CD8-positive, alpha-beta memory T cell (primary cell): ENCODE measurements at regions not wholly inside any gene's neighbourhood (a gene's known extent, or its start where the extent isn't known, plus 50 kb on each side); places are given as distances from the start of the nearest gene placed in this dataset.
"Not testable (repeated sequence)": the region's sequence is repeated elsewhere in the genome, so short reads cannot be mapped to it uniquely, and the experiment has no call there.

Source experiments
- CTCF ChIA-PET: fragments of 350-600 bp; sonication (Branson Sonifier 250); formaldehyde crosslinking; loops from one replicate; lab custom pipeline; 2021; ENCODE audit warnings: antibody characterized with exemption; lab: Charles Lee
- POLR2A ChIA-PET: fragments of 350-600 bp; sonication (Branson Sonifier 250); formaldehyde crosslinking; loops from one replicate; lab custom pipeline; 2021; ENCODE audit warnings: antibody characterized with exemption; lab: Charles Lee
- DNase-seq, 5 donors: peaks; one replicate each; pipeline versions ENCODE4 v3.0.0 to v3.0.0-alpha.2; 2020 to 2022; ENCODE audit warnings: mixed read lengths in 1 of 5
- H3K27ac ChIP-seq: one replicate; pipeline ENCODE4 v1.7.0; 2013; ENCODE audit warnings: low read depth, mild to moderate bottlenecking, low read length, moderate library complexity
- H3K27me3 ChIP-seq: 2 replicates; pipeline ENCODE4 v1.7.0; 2013; ENCODE audit warnings: low read length, mild to moderate bottlenecking; ENCODE audit not compliant: insufficient read depth, poor library complexity, severe bottlenecking
- H3K36me3 ChIP-seq: 2 replicates; pipeline ENCODE4 v1.7.0; 2013; ENCODE audit warnings: mild to moderate bottlenecking, low read length, moderate library complexity; ENCODE audit not compliant: insufficient read depth
- H3K4me1 ChIP-seq: 2 replicates; pipeline ENCODE4 v1.7.0; 2013; ENCODE audit warnings: mild to moderate bottlenecking, low read length, moderate library complexity; ENCODE audit not compliant: insufficient read depth
- H3K4me3 ChIP-seq: 2 replicates; pipeline ENCODE4 v1.7.0; 2013; ENCODE audit warnings: mild to moderate bottlenecking, low read length
- H3K9me3 ChIP-seq: 2 replicates; pipeline ENCODE4 v1.7.0; 2013; ENCODE audit warnings: mild to moderate bottlenecking, low read length
- H3K27ac Mint-ChIP-seq, 8 donors: one replicate each; pipeline ENCODE4 v1.8.0; 2020 to 2021; ENCODE audit warnings: mixed read lengths in 8 of 8, mild to moderate bottlenecking in 6 of 8, inconsistent platforms in 3 of 8, moderate library complexity in 3 of 8
- H3K27me3 Mint-ChIP-seq, 2 donors: one replicate each; pipeline ENCODE4 v1.8.0; 2020 to 2021; ENCODE audit warnings: mixed read lengths in 2 of 2, mild to moderate bottlenecking in 1 of 2, moderate library complexity in 1 of 2
- H3K36me3 Mint-ChIP-seq, 3 donors: one replicate each; pipeline ENCODE4 v1.8.0; 2020 to 2021; ENCODE audit warnings: mixed read lengths in 3 of 3, inconsistent platforms in 1 of 3, mild to moderate bottlenecking in 1 of 3
- H3K4me1 Mint-ChIP-seq, 3 donors: one replicate each; pipeline ENCODE4 v1.8.0; 2020 to 2021; ENCODE audit warnings: mixed read lengths in 3 of 3, inconsistent platforms in 1 of 3, mild to moderate bottlenecking in 1 of 3
- H3K4me3 Mint-ChIP-seq, 7 donors: one replicate each; pipeline ENCODE4 v1.8.0; 2020 to 2021; ENCODE audit warnings: mixed read lengths in 7 of 7, mild to moderate bottlenecking in 6 of 7, moderate library complexity in 4 of 7, inconsistent platforms in 2 of 7
- H3K9me3 Mint-ChIP-seq, 5 donors: one replicate each; pipeline ENCODE4 v1.8.0; 2020 to 2022; ENCODE audit warnings: mixed read lengths in 5 of 5, mild to moderate bottlenecking in 3 of 5, moderate library complexity in 2 of 5, inconsistent platforms in 1 of 5

- Histone ChIP-seq H3K4me3 (no peak overlapping the region), H3K36me3 (no peaks in the 10 kb centered on the region), H3K4me1 (no peaks in the 10 kb centered on the region), H3K27ac (no peak overlapping the region), H3K9me3 (no peaks in the 10 kb centered on the region), H3K27me3 (no peaks in the 10 kb centered on the region)
- DNase-seq, result no peak
- Mint-ChIP-seq H3K9me3 (peaks cover 0 to 3% (median 0%) of the 10 kb centered on the region in 5 donors), H3K27me3 (peaks cover 3 to 18% of the 10 kb centered on the region in 2 donors), H3K36me3 (no peaks in the 10 kb centered on the region), H3K4me1 (no peaks in the 10 kb centered on the region), H3K4me3 (no peak overlapping the region), H3K27ac (no peak overlapping the region)
- ChIA-PET CTCF (interaction anchor here (2.2 kb wide), 1 partner anchor 19 kb away, joined by 8 read pairs; no protein-coding TSS in a partner anchor), POLR2A (no interaction called here)
Observed at GRCh38 chr4:57182132-57182874, 72.1 kb upstream of the IGFBP7 start.

- peak overlapping the region in 1 of 8 donors; percentile 54 for H3K27ac Mint-ChIP-seq
- H3K4me1 Mint-ChIP-seq, H3K9me3 Mint-ChIP-seq, DNase-seq, H3K27me3 ChIP-seq, H3K36me3 Mint-ChIP-seq, CTCF ChIA-PET, H3K4me3 ChIP-seq, H3K4me1 ChIP-seq, H3K9me3 ChIP-seq, POLR2A ChIA-PET, H3K27ac ChIP-seq, H3K27me3 Mint-ChIP-seq, H3K36me3 ChIP-seq, H3K4me3 Mint-ChIP-seq: not testable (repeated sequence)
Observed at GRCh38 chr4:57173136-57173535, 63.0 kb upstream of the IGFBP7 start.

GRCh38 chr4:57172065-57172464 is 61.9 kb upstream of the IGFBP7 start:
- Mint-ChIP-seq H3K27ac (peak overlapping the region in 2 of 8 donors; percentile 49 to 74), H3K4me1 (no peaks in the 10 kb centered on the region), H3K4me3 (no peak overlapping the region), H3K36me3 (no peaks in the 10 kb centered on the region), H3K9me3 (no peaks in the 10 kb centered on the region), H3K27me3 (peaks cover 6 to 11% of the 10 kb centered on the region in 2 donors)
- no peak overlapping the region for H3K27ac ChIP-seq
- no peaks in the 10 kb centered on the region for H3K9me3 ChIP-seq
- H3K4me3 ChIP-seq, result no peak overlapping the region
- H3K36me3 ChIP-seq, result no peaks in the 10 kb centered on the region
- DNase-seq, result no peak
- POLR2A ChIA-PET, result no interaction called here
- H3K4me1 ChIP-seq, result no peaks in the 10 kb centered on the region
- CTCF ChIA-PET, result interaction anchor here (1.0 kb wide), 1 partner anchor 8 kb away, joined by 5 read pairs; no protein-coding TSS in a partner anchor
- no peaks in the 10 kb centered on the region for H3K27me3 ChIP-seq

GRCh38 chr4:57168982-57169381 is 58.8 kb upstream of the IGFBP7 start:
- Histone ChIP-seq H3K36me3 (no peaks in the 10 kb centered on the region), H3K4me1 (no peaks in the 10 kb centered on the region), H3K27me3 (peaks cover 7% of the 10 kb centered on the region), H3K9me3 (no peaks in the 10 kb centered on the region), H3K4me3 (no peak overlapping the region), H3K27ac (no peak overlapping the region)
- peaks cover 5 to 7% (median 6%) of the 10 kb centered on the region in 3 donors for H3K4me1 Mint-ChIP-seq
- DNase-seq, result no peak
- H3K27me3 Mint-ChIP-seq, result peaks cover 17 to 32% of the 10 kb centered on the region in 2 donors
- H3K36me3 Mint-ChIP-seq, result no peaks in the 10 kb centered on the region
- H3K4me3 Mint-ChIP-seq, result no peak overlapping the region
- POLR2A ChIA-PET, result no interaction called here
- H3K27ac Mint-ChIP-seq, result no peak overlapping the region
- CTCF ChIA-PET, result interaction anchor here (0.8 kb wide), 2 partner anchors 10 to 12 kb away, joined by 3 read pairs; no protein-coding TSS in a partner anchor
- no peaks in the 10 kb centered on the region for H3K9me3 Mint-ChIP-seq

- no peaks in the 10 kb centered on the region for H3K9me3 ChIP-seq
- DNase-seq, result peak; percentile 47 to 70 (median 53)
- peaks cover 7% of the 10 kb centered on the region for H3K27me3 ChIP-seq
- H3K9me3 Mint-ChIP-seq, result no peaks in the 10 kb centered on the region
- H3K36me3 ChIP-seq, result no peaks in the 10 kb centered on the region
- no peaks in the 10 kb centered on the region for H3K36me3 Mint-ChIP-seq
- CTCF ChIA-PET, result interaction anchor here (0.7 to 2.5 kb wide), 18 partner anchors 8 to 99 kb away, joined by 3 to 15 read pairs (median 4); partner anchors contain the start of gene IGFBP7
- H3K27me3 Mint-ChIP-seq, result peaks cover 14 to 44% of the 10 kb centered on the region in 2 donors
- peaks cover 9 to 15% (median 12%) of the 10 kb centered on the region in 3 donors for H3K4me1 Mint-ChIP-seq
- H3K4me3 Mint-ChIP-seq, result peak overlapping the region; percentile 84 to 93 (median 87)
- peak overlapping the region; percentile 69 for H3K4me3 ChIP-seq
- POLR2A ChIA-PET, result no interaction called here
- H3K27ac ChIP-seq, result no peak overlapping the region
- H3K4me1 ChIP-seq, result no peaks in the 10 kb centered on the region
- peak overlapping the region in 1 of 8 donors; percentile 73 for H3K27ac Mint-ChIP-seq
Observed at GRCh38 chr4:57163530-57164459, 53.6 kb upstream of the IGFBP7 start.

- peaks cover 9 to 15% (median 12%) of the 10 kb centered on the region in 3 donors for H3K4me1 Mint-ChIP-seq
- no peaks in the 10 kb centered on the region for H3K4me1 ChIP-seq
- H3K27me3 Mint-ChIP-seq, result peaks cover 13 to 38% of the 10 kb centered on the region in 2 donors
- peak overlapping the region in 5 of 7 donors; percentile 5 to 88 (median 84) for H3K4me3 Mint-ChIP-seq
- H3K27ac ChIP-seq, result no peak overlapping the region
- no peaks in the 10 kb centered on the region for H3K36me3 ChIP-seq
- no peak overlapping the region for H3K27ac Mint-ChIP-seq
- CTCF ChIA-PET, result interaction anchor here (1.3 to 2.5 kb wide), 6 partner anchors 10 to 32 kb away, joined by 4 to 15 read pairs (median 6); no protein-coding TSS in a partner anchor
- POLR2A ChIA-PET, result no interaction called here
- H3K9me3 Mint-ChIP-seq, result no peaks in the 10 kb centered on the region
- H3K36me3 Mint-ChIP-seq, result no peaks in the 10 kb centered on the region
- DNase-seq, result no peak
- no peaks in the 10 kb centered on the region for H3K9me3 ChIP-seq
- H3K4me3 ChIP-seq, result no peak overlapping the region
- peaks cover 7% of the 10 kb centered on the region for H3K27me3 ChIP-seq
Observed at GRCh38 chr4:57162499-57163019, 52.4 kb upstream of the IGFBP7 start.
